CD4-positive, CD25-positive, alpha-beta regulatory T cell (primary cell): ENCODE measurements at regions not wholly inside any gene's neighbourhood (a gene's known extent, or its start where the extent isn't known, plus 50 kb on each side); places are given as distances from the start of the nearest gene placed in this dataset.

Experiments
- ATAC-seq, 2 donors: fragments of 150-1000 bp; cut with Tn5 transposase; one replicate each; pipeline ENCODE4 v1.10.0; 2021; ENCODE audit warnings: low read depth in 2 of 2, moderate number of reproducible peaks in 2 of 2, moderate library complexity in 1 of 2
- DNase-seq, 3 donors: peaks; one replicate each; pipeline versions ENCODE4 v3.0.0 to v3.0.0-alpha.2; 2012 to 2022; ENCODE audit warnings: mixed read lengths in 1 of 3
- H3K27ac ChIP-seq: one replicate; pipeline ENCODE4 v1.7.0; 2013; ENCODE audit warnings: mild to moderate bottlenecking, low read length; ENCODE audit not compliant: insufficient read depth, poor library complexity, severe bottlenecking
- H3K27me3 ChIP-seq: one replicate; pipeline ENCODE4 v1.7.0; 2013; ENCODE audit warnings: low read length; ENCODE audit not compliant: control insufficient read depth, insufficient read depth
- H3K36me3 ChIP-seq: one replicate; pipeline ENCODE4 v1.7.0; 2013; ENCODE audit warnings: mild to moderate bottlenecking, low read length, moderate library complexity; ENCODE audit not compliant: control insufficient read depth, insufficient read depth
- H3K4me1 ChIP-seq: 2 replicates; pipeline ENCODE4 v1.7.0; 2013; ENCODE audit warnings: mild to moderate bottlenecking, low read length; ENCODE audit not compliant: insufficient read depth, control insufficient read depth, poor library complexity, severe bottlenecking
- H3K4me3 ChIP-seq: one replicate; pipeline ENCODE4 v1.7.0; 2013; ENCODE audit warnings: low read depth, mild to moderate bottlenecking, low read length, moderate library complexity
- H3K9me3 ChIP-seq, 2 experiments: 1 replicate in 1 of 2; 2 replicates in 1 of 2; pipeline ENCODE4 v1.7.0; 2013; ENCODE audit warnings: low read length in 2 of 2, mild to moderate bottlenecking in 1 of 2, moderate library complexity in 1 of 2; ENCODE audit not compliant: control insufficient read depth in 2 of 2
- H3K27ac Mint-ChIP-seq, 3 donors: one replicate each; pipeline ENCODE4 v1.8.0; 2020 to 2022; ENCODE audit warnings: mild to moderate bottlenecking in 3 of 3, mixed read lengths in 3 of 3, moderate library complexity in 2 of 3
- H3K27me3 Mint-ChIP-seq: one replicate; pipeline ENCODE4 v1.8.0; 2022; ENCODE audit warnings: mild to moderate bottlenecking, mixed read lengths
- H3K36me3 Mint-ChIP-seq: one replicate; pipeline ENCODE4 v1.8.0; 2020; ENCODE audit warnings: mixed read lengths
- H3K4me1 Mint-ChIP-seq, 4 donors: one replicate each; pipeline ENCODE4 v1.8.0; 2020 to 2022; ENCODE audit warnings: mixed read lengths in 4 of 4, mild to moderate bottlenecking in 1 of 4
- H3K4me3 Mint-ChIP-seq, 4 donors: one replicate each; pipeline ENCODE4 v1.8.0; 2020 to 2022; ENCODE audit warnings: mild to moderate bottlenecking in 4 of 4, mixed read lengths in 4 of 4, moderate library complexity in 3 of 4
- H3K9me3 Mint-ChIP-seq, 7 donors: one replicate each; pipeline ENCODE4 v1.8.0; 2020 to 2022; ENCODE audit warnings: mixed read lengths in 7 of 7, mild to moderate bottlenecking in 3 of 7, moderate library complexity in 2 of 7

GRCh38 chr9:82923912-82924605 lies 138.9 kb downstream of the RASEF start:
- H3K4me1 Mint-ChIP-seq: no peaks in the 10 kb centered on the region
- no peak overlapping the region for H3K4me3 Mint-ChIP-seq
- H3K27me3 ChIP-seq: no peaks in the 10 kb centered on the region
- no peak overlapping the region for H3K4me3 ChIP-seq
- no peak for ATAC-seq
- no peaks in the 10 kb centered on the region for H3K27me3 Mint-ChIP-seq
- peaks cover 0 to 5% (median 2%) of the 10 kb centered on the region in 7 donors for H3K9me3 Mint-ChIP-seq
- no peak overlapping the region for H3K27ac ChIP-seq
- no peaks in the 10 kb centered on the region for H3K36me3 ChIP-seq
- no peak overlapping the region for H3K27ac Mint-ChIP-seq
- DNase-seq: no peak
- no peaks in the 10 kb centered on the region for H3K36me3 Mint-ChIP-seq
- no peaks in the 10 kb centered on the region for H3K4me1 ChIP-seq
- H3K9me3 ChIP-seq: no peaks in the 10 kb centered on the region
